Esophagus squamous epithelium (tissue), 4 donors: ENCODE measurements at regions not wholly inside any gene's neighbourhood (a gene's known extent, or its start where the extent isn't known, plus 50 kb on each side); places are given as distances from the start of the nearest gene placed in this dataset.

Experiments
- CTCF ChIP-seq, 6 experiments: fragments of 450-650 bp in 4 of 6; fragments of 200-600 bp in 2 of 6; sonication (generic) in 2 of 6; IDR thresholded peaks; one replicate each; pipeline ENCODE4 v1.5.1; 2016 to 2019; ENCODE audit warnings: antibody characterized with exemption in 6 of 6, mild to moderate bottlenecking in 4 of 6, moderate library complexity in 4 of 6
- POLR2A ChIP-seq, 4 donors: fragments of 450-650 bp; IDR thresholded peaks; one replicate each; pipeline ENCODE4 v1.6.1; 2017; ENCODE audit warnings: antibody characterized with exemption in 4 of 4, mild to moderate bottlenecking in 4 of 4, moderate library complexity in 3 of 4

- TF ChIP-seq POLR2A (IDR thresholded peaks at IDR 0.05): no peak
- no peak for TF ChIP-seq CTCF (IDR thresholded peaks at IDR 0.05)
Measured at GRCh38 chr6:40733290-40733689, 146.1 kb upstream of the LRFN2 start.
